Left lung (tissue), 4 donors: ENCODE measurements at regions not wholly inside any gene's neighbourhood (a gene's known extent, or its start where the extent isn't known, plus 50 kb on each side); places are given as distances from the start of the nearest gene placed in this dataset.

Source experiments
- ATAC-seq: fragments of 200-7000 bp; cut with Tn5 transposase; one replicate; pipeline ENCODE4 v1.9.1; 2020; ENCODE audit warnings: moderate library complexity
- DNase-seq, 4 donors: peaks; one replicate each; pipeline ENCODE4 v3.0.0-alpha.2; 2013 to 2020
- H3K27ac ChIP-seq, 2 donors: fragments of 200-600 bp; sonication (generic) in 1 of 2; one replicate each; pipeline versions ENCODE4 v1.5.0 to v1.8.0; 2020 to 2021
- H3K27me3 ChIP-seq, 2 donors: fragments of 200-600 bp; sonication (generic) in 1 of 2; one replicate each; pipeline versions ENCODE4 v1.5.0 to v1.8.0; 2020 to 2021
- H3K36me3 ChIP-seq, 2 donors: fragments of 200-600 bp; sonication (generic) in 1 of 2; one replicate each; pipeline versions ENCODE4 v1.5.0 to v1.8.0; 2020 to 2021
- H3K4me1 ChIP-seq, 2 donors: fragments of 200-600 bp; one replicate each; pipeline ENCODE4 v1.8.0; 2021
- H3K4me3 ChIP-seq, 2 donors: fragments of 200-600 bp; sonication (generic) in 1 of 2; one replicate each; pipeline versions ENCODE4 v1.5.0 to v1.8.0; 2020 to 2021; ENCODE audit warnings: mild to moderate bottlenecking in 1 of 2
- H3K9me3 ChIP-seq, 2 donors: fragments of 200-600 bp; sonication (generic) in 1 of 2; one replicate each; pipeline versions ENCODE4 v1.5.0 to v1.8.0; 2020 to 2021
- intact Hi-C, 2 donors: fragments of 100-400 bp; cut with DNase I; formaldehyde crosslinking; loops; one replicate each; pipeline versions ENCODE4 v1.11.2 to v1.14.2; 2022
- TF ChIP-seq, protein P1 (sequence below), 2 donors: fragments of 200-600 bp; sonication (generic) in 1 of 2; IDR thresholded peaks; one replicate each; pipeline versions ENCODE4 v1.5.0 to v1.8.0; 2021; ENCODE audit warnings: antibody characterized with exemption in 2 of 2
- donor health status: DM: no; HTN: yes; CAD: no.
- donor health status: DM: no; HTN: no; CAD: no.

GRCh38 chr10:130545697-130546096 lies 409.5 kb downstream of the GLRX3 start:
- ATAC-seq (no peak), DNase-seq (no peak)
- intact Hi-C loops: no loop called here
- peaks cover 0 to 59% of the 10 kb centered on the region in 2 donors for H3K27me3 ChIP-seq
- no peaks in the 10 kb centered on the region for H3K9me3 ChIP-seq
- H3K36me3 ChIP-seq: no peaks in the 10 kb centered on the region
- H3K4me1 ChIP-seq: no peaks in the 10 kb centered on the region
- no peak overlapping the region for H3K4me3 ChIP-seq
- TF ChIP-seq, protein P1, sequence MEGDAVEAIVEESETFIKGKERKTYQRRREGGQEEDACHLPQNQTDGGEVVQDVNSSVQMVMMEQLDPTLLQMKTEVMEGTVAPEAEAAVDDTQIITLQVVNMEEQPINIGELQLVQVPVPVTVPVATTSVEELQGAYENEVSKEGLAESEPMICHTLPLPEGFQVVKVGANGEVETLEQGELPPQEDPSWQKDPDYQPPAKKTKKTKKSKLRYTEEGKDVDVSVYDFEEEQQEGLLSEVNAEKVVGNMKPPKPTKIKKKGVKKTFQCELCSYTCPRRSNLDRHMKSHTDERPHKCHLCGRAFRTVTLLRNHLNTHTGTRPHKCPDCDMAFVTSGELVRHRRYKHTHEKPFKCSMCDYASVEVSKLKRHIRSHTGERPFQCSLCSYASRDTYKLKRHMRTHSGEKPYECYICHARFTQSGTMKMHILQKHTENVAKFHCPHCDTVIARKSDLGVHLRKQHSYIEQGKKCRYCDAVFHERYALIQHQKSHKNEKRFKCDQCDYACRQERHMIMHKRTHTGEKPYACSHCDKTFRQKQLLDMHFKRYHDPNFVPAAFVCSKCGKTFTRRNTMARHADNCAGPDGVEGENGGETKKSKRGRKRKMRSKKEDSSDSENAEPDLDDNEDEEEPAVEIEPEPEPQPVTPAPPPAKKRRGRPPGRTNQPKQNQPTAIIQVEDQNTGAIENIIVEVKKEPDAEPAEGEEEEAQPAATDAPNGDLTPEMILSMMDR (IDR thresholded peaks at IDR 0.05): no peak
- H3K27ac ChIP-seq: no peak overlapping the region

DNA sequence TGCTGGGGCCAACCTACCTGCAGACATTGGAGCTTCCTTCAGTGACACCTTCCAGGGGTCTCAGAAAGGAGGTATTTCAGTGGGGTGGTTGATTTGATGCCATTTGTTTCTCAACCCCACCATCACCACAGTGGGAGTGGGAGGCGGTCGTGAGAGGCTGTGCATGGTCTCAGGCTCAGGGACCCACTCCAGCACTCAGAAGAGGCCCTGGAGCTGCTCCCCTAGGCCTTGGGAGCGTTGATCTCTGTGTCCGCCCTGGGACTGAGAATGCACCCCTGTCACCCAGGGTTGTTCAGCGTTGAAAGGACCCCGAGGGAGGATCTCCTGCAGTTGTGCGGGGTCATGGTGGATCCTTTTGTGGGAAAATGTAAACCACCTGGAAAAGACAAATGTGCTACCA lies 410.6 kb downstream of the GLRX3 start:
- TF ChIP-seq, protein P1 (IDR thresholded peaks at IDR 0.05): no peak
- peaks cover 0 to 63% of the 10 kb centered on the region in 2 donors for H3K27me3 ChIP-seq
- no peaks in the 10 kb centered on the region for H3K4me1 ChIP-seq
- intact Hi-C loops: no loop called here
- H3K4me3 ChIP-seq: no peak overlapping the region
- no peaks in the 10 kb centered on the region for H3K36me3 ChIP-seq
- H3K27ac ChIP-seq: no peak overlapping the region
- no peak for ATAC-seq
- no peak for DNase-seq
- H3K9me3 ChIP-seq: no peaks in the 10 kb centered on the region

DNA sequence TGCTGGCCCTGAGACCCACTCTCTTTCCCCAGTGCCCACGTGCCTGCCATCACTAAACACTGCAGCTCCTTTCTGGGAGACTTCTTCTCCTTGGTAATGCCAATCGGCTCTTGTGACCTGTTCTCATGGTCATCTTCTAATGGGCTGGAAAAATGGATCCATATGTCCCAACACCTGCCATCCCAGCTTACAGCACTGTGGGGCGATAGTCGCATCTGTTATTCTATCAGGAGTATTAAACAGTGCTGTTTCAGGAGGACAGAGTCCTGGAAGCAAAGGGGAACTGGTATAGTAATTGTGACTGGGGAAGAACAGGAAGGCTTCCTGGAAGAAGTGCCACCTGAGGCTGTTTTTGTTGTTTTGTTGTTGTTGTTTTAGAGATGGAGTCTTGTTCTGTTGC lies 411.2 kb downstream of the GLRX3 start:
- H3K4me3 ChIP-seq: no peak overlapping the region
- ATAC-seq (no peak), DNase-seq (no peak)
- H3K27me3 ChIP-seq: peaks cover 0 to 68% of the 10 kb centered on the region in 2 donors
- intact Hi-C loops: no loop called here
- no peaks in the 10 kb centered on the region for H3K9me3 ChIP-seq
- no peaks in the 10 kb centered on the region for H3K4me1 ChIP-seq
- TF ChIP-seq, protein P1 (IDR thresholded peaks at IDR 0.05): no peak
- H3K36me3 ChIP-seq: no peaks in the 10 kb centered on the region
- no peak overlapping the region for H3K27ac ChIP-seq

GRCh38 chr10:130550952-130551674 lies 414.9 kb downstream of the GLRX3 start:
- intact Hi-C loops: no loop called here
- peaks cover 0 to 52% of the 10 kb centered on the region in 2 donors for H3K27me3 ChIP-seq
- no peaks in the 10 kb centered on the region for H3K4me1 ChIP-seq
- H3K36me3 ChIP-seq: no peaks in the 10 kb centered on the region
- DNase-seq (peak in 1 of 4 donors; percentile 53), ATAC-seq (no peak)
- TF ChIP-seq, protein P1 (IDR thresholded peaks at IDR 0.05): no peak
- no peak overlapping the region for H3K4me3 ChIP-seq
- H3K9me3 ChIP-seq: no peaks in the 10 kb centered on the region
- H3K27ac ChIP-seq: no peak overlapping the region

GRCh38 chr10:130551676-130552075 lies 415.5 kb downstream of the GLRX3 start:
- ATAC-seq (no peak), DNase-seq (peak in 1 of 4 donors; percentile 71)
- no peaks in the 10 kb centered on the region for H3K9me3 ChIP-seq
- TF ChIP-seq, protein P1 (IDR thresholded peaks at IDR 0.05): no peak
- no peak overlapping the region for H3K27ac ChIP-seq
- no peaks in the 10 kb centered on the region for H3K36me3 ChIP-seq
- H3K27me3 ChIP-seq: peaks cover 0 to 47% of the 10 kb centered on the region in 2 donors
- intact Hi-C loops: no loop called here
- H3K4me1 ChIP-seq: no peaks in the 10 kb centered on the region
- no peak overlapping the region for H3K4me3 ChIP-seq
